NCI-H146 treated with DMSO at 0.1 percent for 48 hours (cell line): ENCODE measurements at regions not wholly inside any gene's neighbourhood (a gene's known extent, or its start where the extent isn't known, plus 50 kb on each side); places are given as distances from the start of the nearest gene placed in this dataset.
"Not testable (repeated sequence)": the region's sequence is repeated elsewhere in the genome, so short reads cannot be mapped to it uniquely, and the experiment has no call there.

ENCODE experiments used
- DNase-seq: peaks from one replicate; lab custom pipeline; 2025; ENCODE audit not compliant: unreplicated experiment; lab: John Stamatoyannopoulos, UW

DNA sequence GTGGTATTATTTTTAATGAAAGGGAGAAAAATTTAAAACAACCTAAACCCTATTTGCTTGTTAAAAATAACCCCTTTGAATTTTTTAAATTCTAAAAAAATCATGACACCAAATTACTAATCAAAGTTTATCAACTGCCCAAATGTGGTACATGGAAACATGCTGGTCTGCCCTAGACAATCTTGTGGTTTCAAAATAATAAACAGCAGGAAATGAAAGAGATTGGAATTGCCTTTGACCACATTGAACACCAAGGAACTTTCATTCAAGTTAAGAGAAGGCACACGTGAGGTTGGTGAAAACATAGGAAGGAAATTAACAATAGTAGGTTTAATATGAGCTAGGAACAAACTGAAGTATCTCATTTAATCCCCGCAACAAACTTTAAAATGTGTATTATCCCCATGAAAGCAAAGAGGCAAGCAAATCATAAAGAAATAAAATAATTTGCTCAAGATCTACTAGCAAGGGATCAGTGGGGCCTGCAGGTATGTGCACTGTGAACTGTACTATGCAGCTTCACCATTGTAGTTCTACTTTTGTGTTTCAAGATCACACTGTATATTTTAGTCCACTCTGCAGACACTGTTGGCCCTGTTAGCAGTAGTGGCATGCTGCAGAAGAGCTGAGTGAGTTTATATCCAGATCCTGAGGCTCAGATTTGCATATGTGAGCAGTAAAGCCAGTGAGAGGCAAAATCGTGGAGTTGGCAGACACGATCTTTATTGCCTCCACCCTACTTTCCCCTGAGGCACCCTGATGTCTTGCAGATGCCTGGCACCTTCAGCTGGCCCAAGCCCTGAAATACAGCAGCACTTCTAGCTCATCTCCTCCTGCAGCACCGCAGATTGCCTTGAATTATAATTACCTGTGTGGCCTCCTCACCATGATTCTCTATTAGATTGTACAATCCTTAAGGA is 157.8 kb upstream of the TENT5A start:
- no peak for DNase-seq

DNA sequence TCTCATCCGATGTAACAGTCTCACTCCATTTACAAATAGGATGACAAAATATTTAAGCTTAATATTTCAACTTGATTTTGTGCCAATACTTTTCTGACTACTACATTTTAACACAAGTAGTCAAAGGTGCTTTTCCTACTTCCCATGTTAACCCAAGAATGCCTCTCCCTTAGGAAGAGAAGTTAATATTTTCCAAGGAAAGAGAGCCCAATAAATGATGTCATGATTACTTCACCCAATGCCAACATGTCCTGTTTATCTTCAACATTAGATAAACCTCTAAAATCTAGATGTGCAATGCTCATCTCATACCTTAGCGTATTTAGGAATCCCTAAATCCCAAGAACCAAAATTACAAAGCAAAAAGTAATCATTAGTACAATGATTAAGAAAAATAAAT is 156.7 kb upstream of the TENT5A start:
- DNase-seq: no peak

DNA sequence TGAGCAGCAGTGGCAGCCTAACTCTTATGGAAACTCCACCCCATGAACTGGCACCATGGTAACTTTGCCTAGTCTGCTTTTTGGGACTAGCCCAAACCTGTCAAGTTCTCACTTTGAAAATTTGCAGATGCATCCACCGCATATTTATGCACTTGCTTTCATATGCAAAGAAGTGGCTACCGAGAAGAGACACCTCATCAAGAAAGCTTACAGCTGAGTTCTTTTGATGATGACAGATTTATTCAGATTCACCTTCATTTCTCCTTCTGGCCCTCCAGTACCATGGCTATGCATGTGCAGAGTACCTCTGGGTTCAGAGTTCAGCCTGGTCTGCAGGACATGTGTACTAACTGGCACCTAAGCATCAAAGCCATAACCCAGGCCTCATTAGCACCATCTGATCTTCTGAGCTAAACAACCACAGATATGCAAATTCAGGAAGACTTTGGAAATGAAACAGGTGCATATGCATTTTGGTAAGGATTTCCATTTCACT is 154.3 kb upstream of the TENT5A start:
- DNase-seq: no peak

DNA sequence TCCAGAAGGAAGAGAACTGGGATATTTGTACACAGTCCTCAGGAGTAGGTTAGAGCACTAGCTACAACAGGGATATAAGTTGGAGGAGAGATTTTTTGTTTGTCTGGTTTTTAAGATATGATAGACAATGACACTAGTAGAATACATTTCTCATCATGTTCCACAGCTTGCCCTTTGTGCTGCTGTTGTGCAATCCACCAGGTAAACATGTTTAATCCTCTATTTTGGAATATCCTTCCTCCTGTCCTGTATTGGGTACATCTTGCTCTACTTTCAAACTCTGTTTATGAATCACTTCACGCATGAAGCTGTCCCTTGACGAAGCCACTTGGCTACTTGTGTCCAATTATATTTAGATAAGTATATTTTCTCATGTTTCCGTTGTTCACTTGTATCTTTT is 153.6 kb upstream of the TENT5A start:
- DNase-seq: no peak

DNA sequence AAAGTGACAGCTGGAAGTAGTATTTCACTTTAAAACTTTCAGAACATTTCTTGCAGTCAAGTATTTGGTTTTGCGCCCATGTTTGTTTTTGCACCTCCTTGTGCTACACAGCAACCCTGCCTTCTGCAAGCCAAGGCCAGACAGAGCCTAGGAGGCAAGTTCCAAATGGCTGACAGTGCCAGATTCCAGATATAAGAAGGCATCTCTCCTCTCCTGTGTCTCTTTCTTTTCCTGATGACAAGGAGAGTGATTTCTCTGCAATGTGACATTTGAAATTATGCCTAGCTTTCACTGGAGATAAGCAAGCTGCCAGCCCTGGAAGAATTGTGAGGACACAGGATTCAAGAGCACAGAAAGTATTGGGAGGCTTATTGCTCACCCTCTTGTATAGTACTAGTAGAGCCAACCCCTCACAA is 149.1 kb upstream of the TENT5A start:
- no peak for DNase-seq

DNA sequence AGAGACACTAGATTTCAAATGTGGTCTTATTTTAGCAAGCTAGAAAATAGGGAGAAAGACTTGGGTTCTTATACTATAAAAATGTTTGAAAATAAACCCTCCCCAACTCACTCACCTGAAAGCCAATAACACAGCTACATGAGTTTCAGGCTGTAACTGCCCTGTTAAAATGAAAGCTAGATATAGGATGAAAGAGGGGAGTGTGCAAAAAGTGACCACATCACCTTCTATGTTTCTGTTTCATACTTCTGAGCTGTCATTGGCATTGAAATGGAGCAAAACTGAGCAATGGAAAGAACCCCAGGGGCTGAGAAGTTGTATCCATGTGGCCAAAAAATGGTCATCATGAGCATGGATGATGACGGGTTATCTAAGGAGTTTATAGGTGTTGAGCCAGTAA is 148.1 kb upstream of the TENT5A start:
- no peak for DNase-seq

DNA sequence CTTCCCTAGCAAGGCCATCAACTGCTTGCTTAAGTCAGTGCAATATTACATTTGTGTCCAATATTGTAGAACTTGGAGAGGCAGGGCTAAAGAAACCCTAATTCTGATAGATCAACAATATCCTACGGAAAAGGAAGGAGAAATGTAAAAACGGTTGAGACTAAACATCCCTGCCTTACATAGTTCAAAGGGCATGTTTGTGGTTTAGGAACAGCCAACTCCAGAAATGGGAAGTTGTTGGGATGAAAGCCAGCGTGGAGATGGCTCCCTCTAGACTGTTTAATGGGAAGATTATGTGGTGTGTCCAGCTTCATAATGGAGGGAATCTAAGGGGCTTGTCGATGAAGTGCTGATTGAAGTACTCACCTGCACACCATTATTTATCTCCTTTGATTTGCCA is 145.3 kb upstream of the TENT5A start:
- DNase-seq: no peak

DNA sequence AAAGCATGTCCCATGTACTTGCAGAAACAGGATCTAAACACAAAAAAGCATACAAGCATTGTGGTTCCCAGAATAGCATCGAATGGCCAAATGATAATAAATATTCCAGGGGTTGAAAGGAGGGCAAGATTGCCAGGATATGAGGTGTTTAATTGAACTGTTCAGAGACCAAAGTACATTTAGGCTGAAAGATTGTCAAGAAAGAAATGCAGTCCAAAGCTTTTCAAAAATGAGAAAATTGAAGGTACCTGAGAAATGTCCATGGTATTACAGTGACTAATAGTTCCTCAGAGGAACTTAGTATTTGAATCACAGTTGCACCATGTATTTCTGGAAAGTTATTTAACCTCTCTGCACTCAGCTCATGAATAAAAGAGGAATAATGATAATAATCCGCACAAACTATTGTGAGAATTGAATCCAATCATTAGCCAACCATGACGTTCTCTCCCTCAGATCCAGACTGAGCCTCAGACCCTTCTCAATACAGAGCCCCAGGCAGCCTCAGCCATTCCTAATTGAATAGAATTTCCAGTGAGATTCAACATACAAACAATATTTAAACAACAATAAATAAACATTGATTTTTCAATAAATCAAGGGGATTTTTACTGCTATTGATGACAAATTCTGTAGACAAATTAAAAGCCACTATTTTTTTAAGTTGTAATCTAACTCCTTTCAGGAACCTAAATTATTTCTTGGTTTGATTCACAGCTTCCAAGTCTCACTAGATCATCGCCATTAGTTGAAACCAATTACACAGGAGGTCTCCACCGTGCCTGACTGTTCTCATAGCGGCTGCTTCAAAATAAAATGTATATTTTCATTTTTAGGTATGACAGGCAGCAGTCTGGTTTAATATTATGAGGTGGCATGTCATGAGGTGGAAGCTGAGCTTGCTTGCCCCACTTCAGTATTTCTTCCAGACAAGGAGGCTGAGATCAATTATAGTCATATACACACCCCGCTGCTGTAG is 144.3 kb upstream of the TENT5A start:
- no peak for DNase-seq

DNA sequence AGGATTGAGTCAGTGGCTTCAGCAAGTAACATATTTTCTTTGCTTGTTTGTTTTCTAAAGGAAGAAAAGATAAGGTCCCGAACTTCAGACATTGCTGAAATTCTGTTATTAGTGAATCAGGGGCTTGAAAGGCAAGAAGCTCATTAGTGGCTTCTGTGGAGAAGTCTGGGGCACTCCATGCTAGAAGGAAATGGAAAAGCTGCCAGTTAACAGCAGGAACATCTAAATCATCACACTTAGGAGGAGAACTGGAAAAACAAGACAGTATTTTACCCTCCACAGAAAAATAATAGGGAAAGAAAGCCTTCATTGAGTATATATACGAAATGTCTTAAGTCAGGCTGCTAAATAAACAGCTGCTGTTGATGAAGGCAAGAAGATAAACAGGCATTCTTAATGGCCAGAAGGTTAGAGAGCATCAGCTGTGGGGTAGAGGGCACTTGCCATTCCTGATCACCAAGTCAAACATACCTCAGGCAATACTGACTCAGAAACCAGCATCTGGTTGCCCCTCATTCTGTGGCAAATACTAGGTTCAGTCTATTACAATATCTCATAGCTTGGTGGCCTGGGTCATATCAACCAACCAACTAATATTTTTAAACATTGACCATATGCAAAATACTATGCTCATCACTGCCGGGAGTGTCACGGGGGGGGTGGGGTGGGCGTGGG is 143.2 kb upstream of the TENT5A start:
- DNase-seq: no peak

DNA sequence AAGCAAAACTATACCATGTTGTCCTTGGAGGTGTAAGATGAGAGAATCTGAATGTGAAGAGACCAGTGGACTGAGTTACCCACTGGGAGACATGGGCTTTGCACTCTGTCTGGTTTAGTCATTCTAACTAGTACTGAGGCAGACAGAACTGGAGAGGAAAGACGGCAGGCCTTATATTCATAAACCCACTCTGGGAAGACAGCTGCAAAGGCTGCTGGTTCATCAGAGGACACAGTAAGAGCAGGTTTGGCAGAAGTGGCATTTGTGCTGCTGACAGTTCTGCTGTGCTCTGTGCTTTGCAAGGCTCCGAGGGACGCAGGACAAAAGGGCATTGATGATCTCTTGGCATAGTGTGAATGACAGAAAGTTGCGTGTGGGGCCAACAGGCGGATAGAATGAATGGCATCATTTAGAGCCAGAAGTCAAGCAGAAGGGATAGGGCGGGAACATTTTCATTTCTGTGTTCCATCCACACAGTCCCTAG is 142.3 kb upstream of the TENT5A start:
- DNase-seq: no peak

DNA sequence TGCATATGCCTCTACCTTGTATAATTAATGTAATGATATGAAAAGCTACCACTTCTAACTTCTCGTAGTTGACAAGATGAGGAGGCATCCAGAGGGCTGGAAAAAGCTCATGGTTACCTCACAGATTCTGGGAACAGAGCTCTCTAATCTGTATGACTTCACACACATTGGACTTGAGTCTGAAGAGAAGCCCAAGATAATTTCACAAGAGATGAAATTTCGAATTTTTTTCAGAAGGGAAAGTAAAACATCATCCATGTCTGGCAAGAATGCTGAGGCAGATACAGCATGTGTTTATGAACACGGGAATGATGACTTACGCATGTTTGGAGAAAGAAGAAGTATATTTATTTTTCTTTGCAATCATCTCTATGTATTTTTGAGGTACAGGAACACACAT is 141.8 kb upstream of the TENT5A start:
- no peak for DNase-seq

DNA sequence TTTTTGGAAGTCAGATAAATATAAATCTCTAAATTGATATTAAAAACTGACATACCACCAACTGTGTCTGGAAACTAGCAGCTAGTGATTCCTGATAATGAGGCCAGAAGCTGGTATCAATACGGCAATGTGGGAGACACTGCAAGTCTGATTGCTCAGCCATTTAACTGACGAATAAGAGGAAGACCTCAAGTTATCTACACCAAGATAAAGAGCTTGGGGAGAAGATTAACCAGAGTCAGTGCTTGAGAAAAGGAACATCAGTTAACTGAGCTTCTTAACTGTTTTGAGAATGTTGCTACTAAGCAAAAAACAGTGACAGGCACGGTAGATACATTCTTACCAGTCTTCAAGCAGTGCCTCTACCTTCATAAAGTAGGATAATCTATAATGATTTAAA is 140.4 kb upstream of the TENT5A start:
- DNase-seq: no peak

DNA sequence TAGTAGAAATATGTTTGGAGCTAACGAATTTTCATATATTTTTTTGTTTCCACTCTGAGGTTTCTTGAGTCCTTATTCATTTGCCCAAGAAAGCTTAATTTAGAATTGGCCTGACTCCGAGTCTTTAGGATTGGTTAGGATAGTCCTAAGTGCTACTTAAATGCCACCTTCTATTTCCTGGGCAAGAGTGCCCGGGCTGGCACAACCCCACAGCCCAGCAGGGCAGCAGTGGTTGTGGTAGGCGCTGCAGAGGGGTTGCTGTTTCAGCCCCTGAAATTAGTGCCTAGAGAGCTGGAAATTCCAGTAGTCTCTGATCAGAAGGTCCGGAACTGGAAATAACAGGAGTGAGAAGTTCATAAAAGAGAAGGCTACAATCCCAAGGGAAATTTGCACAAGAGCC is 139.4 kb upstream of the TENT5A start:
- DNase-seq: no peak

DNA sequence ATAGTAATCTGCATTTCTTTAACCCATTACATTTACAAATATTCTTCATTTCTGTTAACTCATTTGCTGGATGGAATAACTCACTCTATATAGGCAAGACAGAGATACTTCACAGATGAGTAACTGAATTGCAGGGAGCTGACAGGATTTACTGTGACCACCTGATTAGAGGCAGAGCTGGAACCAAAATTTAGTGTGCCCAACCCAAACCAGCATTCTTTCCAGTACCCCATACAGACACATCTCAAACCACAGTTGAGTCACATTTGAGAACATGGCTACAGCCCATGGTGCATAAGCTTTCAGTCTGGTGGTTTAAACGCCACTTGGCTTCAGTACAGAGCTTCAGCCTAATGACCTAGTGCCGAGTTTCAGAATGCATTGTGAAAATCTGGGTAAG is 138.4 kb upstream of the TENT5A start:
- DNase-seq: no peak

DNA sequence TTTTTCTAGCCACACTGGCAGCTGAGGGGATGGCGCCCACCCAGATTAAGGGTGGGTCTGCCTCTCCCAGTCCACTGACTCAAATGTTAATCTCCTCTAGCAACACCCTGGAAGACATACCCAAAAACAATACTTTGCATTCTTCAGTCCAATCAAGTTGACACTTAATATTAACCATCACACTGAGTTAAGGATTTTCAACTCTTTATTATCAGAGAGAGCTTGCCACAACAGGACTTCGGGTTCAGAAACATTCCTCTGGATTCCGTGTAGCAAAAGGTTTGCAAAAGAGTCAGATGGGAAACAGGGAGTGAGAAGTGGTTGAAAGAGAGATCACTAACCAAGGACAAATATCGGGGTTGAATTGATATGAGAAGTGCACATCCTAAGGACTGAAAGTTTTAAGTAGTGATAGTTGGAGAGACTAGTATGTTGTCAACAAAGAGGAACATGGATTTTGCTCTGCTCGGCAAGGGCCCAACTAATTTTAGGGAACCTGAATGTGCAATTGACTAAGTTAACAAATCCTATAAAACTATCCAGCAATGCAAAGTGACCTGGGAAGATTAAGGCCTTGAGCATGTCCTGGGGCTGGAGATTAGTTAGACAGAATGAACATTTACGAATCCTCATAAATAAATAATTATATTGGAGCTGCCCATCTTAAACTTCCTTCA is 137.0 kb upstream of the TENT5A start:
- no peak for DNase-seq

DNA sequence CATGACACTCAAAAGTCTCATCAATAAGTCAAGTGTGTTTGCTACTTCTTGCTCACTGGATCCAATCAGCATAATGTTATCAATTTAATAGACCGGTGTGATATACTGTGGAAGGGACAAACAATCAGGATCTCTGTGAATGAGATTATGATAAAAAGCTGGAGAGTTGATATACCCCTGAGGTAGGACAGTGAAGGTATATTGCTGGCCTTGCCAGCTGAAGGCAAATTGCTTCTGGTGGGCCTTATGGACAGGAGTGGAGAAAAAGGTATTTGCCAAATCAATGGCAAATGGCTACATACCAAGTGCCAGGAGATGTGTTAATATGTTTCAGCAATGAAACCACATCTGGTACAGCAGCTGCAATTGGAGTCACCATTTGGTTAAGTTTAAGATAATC is 134.4 kb upstream of the TENT5A start:
- not testable (repeated sequence) for DNase-seq

DNA sequence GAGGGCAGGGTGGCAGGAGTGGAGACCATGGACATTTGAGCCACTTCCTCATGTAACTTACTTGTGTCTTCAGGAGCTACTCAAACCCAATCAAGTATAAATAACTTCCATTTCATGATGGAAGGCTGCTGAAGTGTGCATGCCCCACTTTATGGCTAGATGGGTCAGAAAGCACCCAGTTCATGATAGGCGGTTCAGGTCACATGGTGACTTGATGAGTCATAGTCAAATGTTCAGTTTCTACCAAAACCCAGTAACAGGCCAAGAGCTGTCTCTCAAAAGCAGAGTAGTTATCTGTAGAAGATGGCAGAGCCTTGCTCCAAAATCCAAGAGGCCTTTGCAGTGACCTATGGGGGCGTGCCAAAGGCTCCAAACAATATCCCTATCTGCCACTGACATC is 133.7 kb upstream of the TENT5A start:
- no peak for DNase-seq

DNA sequence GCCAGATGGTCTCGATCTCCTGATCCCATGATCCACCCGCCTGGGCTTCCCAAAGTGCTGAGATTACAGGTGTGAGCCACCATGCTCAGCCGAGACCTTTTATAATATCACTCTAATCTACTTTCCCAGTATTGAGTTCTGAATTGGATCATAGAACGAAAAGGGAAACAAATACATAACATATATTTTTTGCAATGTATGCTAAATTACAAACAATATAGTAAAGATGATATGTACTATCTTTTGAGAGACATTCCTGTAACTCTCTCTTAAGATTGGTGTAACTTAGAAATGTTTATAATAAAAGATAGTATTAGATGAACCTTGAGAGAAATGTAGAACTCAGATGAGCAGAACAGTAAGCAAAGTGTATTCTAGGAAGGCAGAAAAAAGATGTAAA is 129.2 kb upstream of the TENT5A start:
- DNase-seq: no peak

DNA sequence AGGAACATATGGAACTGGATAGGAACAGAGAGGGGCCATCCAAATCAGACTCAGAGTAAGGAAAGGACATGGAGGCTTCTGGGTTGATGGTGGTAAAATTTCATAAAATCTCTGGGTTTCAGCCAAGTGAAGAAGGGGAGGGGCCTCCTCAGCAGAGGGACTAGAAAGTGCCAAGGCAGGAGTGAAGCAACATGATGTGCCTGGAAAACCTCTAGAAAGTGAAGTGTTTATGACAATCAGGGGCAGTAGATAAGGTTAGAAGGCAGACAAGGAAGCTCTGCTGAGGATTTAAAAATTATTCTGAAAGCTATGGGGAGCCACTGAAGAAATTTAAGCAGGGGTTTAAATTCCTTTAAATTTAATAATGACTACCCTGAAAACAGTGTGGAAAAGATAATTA is 126.0 kb upstream of the TENT5A start:
- no peak for DNase-seq

DNA sequence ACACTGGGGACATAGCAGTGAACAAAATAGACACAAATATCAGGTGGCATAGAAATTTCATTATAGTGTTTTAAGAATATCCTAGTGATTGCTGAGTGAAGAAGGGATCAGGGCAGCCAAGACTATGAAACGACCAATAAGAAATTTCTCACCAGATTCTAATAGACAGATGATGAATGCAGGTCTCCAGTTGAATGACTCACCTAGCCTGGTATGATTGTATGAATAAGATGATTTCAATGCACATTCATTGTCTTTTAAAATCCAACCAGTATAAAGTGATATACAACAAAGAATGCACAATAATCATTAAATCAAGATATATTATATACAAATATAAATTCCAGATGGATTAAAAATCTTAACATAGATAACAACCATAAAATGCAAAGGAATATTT is 124.5 kb upstream of the TENT5A start:
- no peak for DNase-seq
